Non-pigmented ciliary epithelial cell (primary cell): ENCODE measurements at regions not wholly inside any gene's neighbourhood (a gene's known extent, or its start where the extent isn't known, plus 50 kb on each side); places are given as distances from the start of the nearest gene placed in this dataset.

Source experiments
- DNase-seq: peaks from one replicate; pipeline ENCODE4 v3.0.0-alpha.2; 2010; ENCODE audit warnings: low read depth

DNA sequence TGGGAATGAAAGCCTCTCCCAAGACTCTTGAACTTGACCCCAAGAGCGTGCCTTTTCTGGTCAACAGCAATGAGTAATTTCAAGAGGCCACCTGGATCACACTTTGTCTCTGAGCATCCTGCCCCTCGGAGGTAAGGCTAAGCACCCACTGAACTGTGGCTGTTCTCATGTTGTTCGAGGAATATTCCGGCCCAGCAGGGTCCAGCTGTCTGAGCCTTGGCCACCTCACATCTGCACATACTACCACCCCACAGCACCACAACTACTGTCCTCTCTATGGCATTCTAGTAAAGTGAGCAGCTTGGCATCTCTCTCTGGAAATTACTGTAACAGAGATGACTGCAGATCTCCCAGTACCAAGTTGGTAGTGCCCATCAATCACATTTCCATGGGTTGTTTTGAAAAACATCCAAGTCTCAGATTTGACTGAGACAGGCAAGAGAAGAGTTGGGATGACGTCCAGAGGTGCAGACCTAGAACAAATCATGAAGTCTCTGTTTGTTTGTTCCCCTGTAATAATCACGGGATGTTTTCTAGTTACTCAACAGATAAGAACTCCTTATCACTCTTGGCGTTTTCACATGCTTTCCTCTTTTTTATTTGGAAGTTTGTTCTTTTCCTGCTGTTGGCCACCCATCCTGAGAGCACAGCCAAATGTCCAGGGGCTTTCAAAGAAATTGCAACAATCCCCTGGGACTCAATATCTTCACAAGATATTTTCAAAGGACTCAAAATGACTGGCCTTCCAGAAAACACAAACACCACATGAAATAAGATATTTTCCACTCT, 336.0 kb upstream of the TNP1 start:
- DNase-seq, result no peak

- DNase-seq, result no peak
Measured at GRCh38 chr2:217195016-217195415, 335.2 kb upstream of the TNP1 start.

DNA sequence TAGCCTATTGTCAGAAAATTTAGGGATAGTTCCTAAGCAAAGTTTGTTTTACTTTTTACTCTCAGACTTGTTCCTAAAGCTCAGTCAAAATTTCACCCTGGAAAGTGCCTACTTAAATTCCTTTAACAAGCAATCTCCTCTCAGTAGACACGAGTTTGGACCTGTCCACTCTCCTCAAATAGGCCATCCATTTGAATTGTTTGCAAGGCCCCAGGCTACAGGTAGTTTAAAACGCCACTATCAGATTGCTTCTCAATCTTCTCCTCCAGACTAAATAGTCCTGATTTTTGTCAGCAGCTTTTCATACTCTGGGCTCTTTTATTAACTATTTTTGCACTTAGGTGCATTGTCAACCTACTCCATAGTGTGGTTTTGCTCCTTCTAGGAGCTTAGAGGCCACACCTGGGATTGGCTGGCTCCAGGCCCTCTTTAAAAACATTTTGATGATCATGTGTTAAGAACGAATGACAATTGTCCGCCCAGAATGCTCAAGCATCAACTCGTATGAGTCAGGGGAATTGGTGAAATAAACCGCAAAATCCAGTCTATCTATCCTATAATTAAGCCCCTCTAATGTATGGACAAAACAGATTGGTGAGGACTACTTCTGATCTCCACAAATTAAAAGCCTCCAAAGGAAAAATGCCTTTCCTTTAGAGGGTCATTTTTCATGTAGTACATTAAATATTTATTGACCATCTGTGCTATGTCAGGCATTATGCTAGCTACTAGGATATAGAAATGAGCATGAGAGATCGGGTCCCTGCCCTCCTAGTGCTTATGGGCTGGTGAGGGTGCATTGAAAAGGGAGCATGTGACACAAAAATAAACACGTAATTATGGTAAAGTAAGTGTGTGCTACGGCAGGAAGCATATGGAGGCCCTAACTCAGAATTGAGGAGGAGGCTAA, 333.8 kb upstream of the TNP1 start:
- no peak for DNase-seq

- no peak for DNase-seq
Measured at GRCh38 chr2:217192366-217192765, 332.5 kb upstream of the TNP1 start.

GRCh38 chr2:217189747-217190146, 329.9 kb upstream of the TNP1 start:
- no peak for DNase-seq

- no peak for DNase-seq
Measured at GRCh38 chr2:217189131-217189530, 329.3 kb upstream of the TNP1 start.

DNA sequence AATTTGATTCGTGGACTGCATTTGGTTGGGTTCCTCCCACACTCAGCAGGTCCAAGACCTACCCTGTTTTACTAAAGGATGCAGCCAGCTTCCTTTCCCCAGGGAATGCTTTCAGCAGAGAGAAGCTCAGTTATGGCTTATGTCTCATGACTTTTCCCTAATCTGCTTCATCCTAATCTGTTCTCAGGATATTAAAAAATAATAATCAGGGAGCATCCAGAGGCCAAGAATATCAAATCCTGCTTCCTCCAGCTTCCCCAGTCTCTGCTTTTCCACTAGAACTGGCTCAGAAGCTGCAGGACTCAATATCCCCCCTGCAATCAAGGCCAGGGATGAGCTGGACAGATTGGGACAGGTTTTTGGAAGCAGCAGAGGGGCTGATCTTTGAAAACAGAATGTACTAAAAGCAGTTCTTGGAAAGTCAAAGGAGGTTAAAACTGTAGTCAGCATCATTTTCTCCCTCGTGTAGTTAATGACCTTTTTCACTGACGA, 326.9 kb upstream of the TNP1 start:
- no peak for DNase-seq

- DNase-seq, result no peak
Measured at GRCh38 chr2:217186152-217186551, 326.3 kb upstream of the TNP1 start.

GRCh38 chr2:217185265-217185995, 325.6 kb upstream of the TNP1 start:
- no peak for DNase-seq

DNA sequence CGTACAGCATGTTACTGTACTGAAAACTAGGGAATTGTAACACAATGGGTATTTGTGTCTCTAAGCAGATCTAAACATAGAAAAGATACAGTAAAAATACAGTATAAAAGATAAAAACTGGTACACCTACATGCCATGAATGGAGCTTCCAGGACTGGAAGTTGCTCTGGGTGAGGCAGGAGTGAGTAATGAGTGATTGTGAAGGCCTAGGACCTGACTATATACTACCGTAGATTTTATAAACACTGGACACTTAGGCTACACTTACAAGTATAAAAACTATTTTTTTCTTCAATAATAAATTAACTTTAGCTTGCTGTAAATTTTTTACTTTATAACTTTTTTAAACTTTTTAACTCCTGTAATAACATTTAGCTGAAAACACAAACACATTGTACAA, 324.4 kb upstream of the TNP1 start:
- DNase-seq, result no peak

DNA sequence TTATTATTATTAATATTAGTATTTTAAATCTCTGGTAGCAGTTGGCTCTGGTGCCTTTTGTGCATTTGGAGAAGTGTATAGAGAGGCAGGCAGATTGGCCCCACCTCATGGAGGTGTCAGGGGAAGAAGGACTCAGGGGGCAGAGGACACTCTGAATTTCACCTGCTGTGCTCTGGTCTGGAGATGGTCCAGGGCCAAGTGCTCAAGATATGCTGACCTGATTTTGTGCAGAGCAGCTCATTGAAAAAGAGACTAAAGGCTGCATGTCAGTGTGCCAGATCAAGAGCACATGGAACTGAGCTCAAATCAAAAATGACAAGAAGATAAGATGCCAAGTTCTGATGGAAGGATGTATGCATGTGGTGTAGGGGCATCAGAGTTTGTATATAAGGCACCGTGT, 323.6 kb upstream of the TNP1 start:
- DNase-seq, result no peak

DNA sequence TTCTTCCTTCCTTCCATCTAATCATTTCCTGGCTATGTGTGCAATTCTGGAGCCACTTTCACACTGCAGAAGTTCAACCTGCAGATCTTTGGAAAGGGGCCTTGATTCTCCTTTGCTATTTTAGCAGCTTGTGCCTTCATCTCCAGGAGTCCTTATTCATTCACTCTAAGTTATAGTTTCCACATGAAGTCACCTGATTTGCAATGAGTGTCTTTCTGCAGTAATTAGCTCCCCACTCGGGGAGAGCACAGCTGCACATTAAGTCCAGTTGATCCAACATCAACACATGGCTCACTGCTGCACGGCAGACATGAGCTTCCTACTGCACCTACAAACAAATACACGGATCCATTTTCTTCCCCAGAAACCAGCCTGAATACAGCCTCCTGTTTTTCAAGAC, 323.1 kb upstream of the TNP1 start:
- DNase-seq, result no peak

DNA sequence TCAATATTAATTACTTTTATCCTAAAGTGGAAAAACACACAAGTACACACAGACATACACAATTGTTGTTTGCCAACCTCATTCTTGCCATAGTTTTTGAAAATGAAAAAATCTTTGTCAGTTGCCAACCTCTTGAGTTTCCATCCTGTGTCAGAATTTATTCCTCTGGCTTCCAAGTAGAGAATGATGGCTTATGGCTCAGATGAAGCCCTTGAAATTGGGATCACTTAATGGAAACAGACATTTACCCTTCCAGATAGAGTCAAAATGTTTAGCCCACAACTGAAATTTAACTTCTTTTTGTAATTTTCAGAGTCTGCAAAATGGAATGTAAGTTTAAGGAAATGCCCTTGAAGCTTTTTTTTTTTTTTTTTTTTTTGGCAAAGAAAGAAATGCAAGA, 321.6 kb upstream of the TNP1 start:
- no peak for DNase-seq

DNA sequence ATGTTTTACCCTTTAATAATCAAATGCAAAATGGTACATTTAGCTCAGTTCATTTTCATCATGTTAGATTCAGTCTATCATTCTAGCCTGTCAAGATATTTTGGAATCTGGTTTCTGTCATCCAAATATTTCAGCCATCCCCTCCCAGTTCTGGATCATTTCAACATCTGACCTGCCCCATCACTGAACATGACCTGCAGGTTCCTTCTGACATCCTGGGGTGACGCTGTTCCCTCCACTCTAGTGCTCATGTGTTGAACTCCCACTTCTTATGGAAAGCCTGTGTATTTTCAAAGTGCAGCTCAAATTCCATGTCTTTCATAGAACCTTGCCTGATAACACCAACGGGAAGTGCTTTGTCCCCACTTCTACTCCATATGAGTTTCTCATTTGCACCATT, 320.0 kb upstream of the TNP1 start:
- DNase-seq, result no peak

DNA sequence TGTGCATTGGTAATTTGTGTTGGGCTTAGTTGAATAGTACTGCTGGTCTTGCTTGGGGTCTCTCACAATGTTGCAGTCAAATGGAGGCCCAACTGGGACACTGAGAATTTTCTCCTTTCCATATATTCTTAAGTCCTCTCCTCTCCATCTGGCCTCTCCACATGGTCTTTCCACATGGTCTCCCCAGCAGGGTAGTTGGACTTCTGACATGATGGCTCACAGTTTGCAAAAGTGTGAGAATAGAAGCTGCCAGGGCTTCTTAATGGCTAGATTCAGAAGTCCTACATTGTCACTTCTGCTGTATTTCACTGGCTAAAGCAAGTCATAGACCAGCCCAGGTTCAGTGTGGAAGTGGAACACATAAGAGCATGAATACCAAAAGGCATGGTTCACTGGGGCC, 318.5 kb upstream of the TNP1 start:
- DNase-seq, result no peak

DNA sequence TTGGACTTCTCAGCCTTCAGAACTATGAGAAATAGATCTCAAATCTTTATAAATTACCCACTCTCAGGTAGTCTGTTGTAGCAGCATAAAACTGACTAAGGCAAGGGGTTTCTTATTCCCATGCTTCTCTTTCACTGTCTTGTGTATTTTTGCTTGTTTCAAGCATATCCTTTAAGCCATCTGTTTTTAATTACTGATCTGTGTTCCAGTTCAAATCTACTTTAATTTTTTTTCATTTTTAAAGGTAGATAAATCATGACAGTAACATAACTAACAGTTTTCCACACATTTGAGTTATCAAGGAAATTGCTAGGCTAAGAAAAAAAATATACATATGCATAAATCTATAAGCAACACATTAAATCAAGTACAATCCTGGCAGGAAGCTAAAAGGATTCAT, 317.9 kb upstream of the TNP1 start:
- no peak for DNase-seq

GRCh38 chr2:217171874-217172273, 312.0 kb upstream of the TNP1 start:
- DNase-seq, result no peak

GRCh38 chr2:217168496-217168895, 308.6 kb upstream of the TNP1 start:
- DNase-seq, result no peak

GRCh38 chr2:217167531-217167930, 307.7 kb upstream of the TNP1 start:
- DNase-seq, result no peak

DNA sequence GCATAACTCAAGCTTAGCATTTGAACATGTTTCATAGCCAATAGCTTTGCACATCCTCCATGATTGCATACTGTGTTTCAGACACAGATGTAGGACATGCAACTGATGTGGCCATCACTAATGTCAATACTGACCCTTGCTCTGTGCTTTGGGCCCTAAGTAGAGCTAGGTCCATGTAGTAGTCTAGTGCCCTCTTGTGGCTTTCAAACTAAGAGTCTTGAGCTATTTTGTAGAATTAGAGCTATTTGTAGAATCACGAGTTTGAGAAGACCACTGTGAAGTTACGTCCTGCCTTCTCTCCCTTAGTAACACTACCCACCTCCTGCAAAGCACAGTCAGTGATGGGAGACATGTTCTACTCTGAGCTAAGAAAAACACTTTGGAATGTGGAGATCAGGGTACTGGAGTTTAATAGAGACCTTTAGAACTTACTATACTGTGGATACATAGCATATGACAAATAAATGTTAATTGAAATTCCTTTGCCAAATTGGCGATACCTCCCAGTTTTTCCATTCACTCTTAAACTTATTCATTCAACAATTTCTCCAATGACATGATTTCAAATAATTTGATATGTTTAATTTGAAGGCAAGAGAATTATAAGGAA, 306.5 kb upstream of the TNP1 start:
- no peak for DNase-seq

GRCh38 chr2:217165547-217165946, 305.7 kb upstream of the TNP1 start:
- DNase-seq, result no peak

- DNase-seq, result no peak
Measured at GRCh38 chr2:217163987-217164386, 304.1 kb upstream of the TNP1 start.
